ENCODE measurements at regions not wholly inside any gene's neighbourhood (a gene's known extent, or its start where the extent isn't known, plus 50 kb on each side); places are given as distances from the start of the nearest gene placed in this dataset.

GRCh38 chr2:21792571-21792970 is 668.8 kb downstream of the TDRD15 start:
- H3K36me3 ChIP-seq (ENCODE audit: control insufficient read depth, insufficient read depth, low read length), result no peaks in the 10 kb centered on the region
- no peaks in the 10 kb centered on the region for H3K27me3 ChIP-seq (ENCODE audit: control insufficient read depth, insufficient read depth, low read length)
- H3K4me3 ChIP-seq (ENCODE audit: low read depth, low read length), result no peak overlapping the region
- CTCF ChIA-PET, result interaction anchor here (1.9 kb wide), 1 partner anchor 9 kb away, joined by 4 read pairs; no protein-coding TSS in a partner anchor
- TF ChIP-seq CTCF (IDR thresholded peaks at IDR 0.05; ENCODE audit: insufficient read depth, low read depth, low read length), result no peak
- DNase-seq (ENCODE audit: low read depth), result no peak
- POLR2A ChIA-PET, result no interaction called here

GRCh38 chr2:21793461-21793860 is 669.7 kb downstream of the TDRD15 start:
- ChIA-PET CTCF (interaction anchor here (1.9 kb wide), 1 partner anchor 8 kb away, joined by 4 read pairs; no protein-coding TSS in a partner anchor), POLR2A (interaction anchor here (1.1 kb wide), 1 partner anchor 29 kb away, joined by 3 read pairs; no protein-coding TSS in a partner anchor)
- Histone ChIP-seq H3K27me3 (ENCODE audit: control insufficient read depth, insufficient read depth, low read length) (no peaks in the 10 kb centered on the region), H3K4me3 (ENCODE audit: low read depth, low read length) (no peak overlapping the region), H3K36me3 (ENCODE audit: control insufficient read depth, insufficient read depth, low read length) (no peaks in the 10 kb centered on the region)
- DNase-seq (ENCODE audit: low read depth), result no peak
- TF ChIP-seq CTCF (IDR thresholded peaks at IDR 0.05; ENCODE audit: insufficient read depth, low read depth, low read length), result no peak

- CTCF ChIA-PET, result no interaction called here
Observed at GRCh38 chr2:21794611-21795010, 670.8 kb downstream of the TDRD15 start.

GRCh38 chr2:21800356-21800755 is 676.6 kb downstream of the TDRD15 start:
- TF ChIP-seq CTCF (IDR thresholded peaks at IDR 0.05; ENCODE audit: insufficient read depth, low read depth, low read length), result no peak
- CTCF ChIA-PET, result interaction anchor here (1.8 kb wide), 1 partner anchor 8 kb away, joined by 4 read pairs; no protein-coding TSS in a partner anchor
- Histone ChIP-seq H3K4me3 (ENCODE audit: low read depth, low read length) (no peak overlapping the region), H3K27me3 (ENCODE audit: control insufficient read depth, insufficient read depth, low read length) (no peaks in the 10 kb centered on the region; the same call in 1 of the 2 replicates), H3K36me3 (ENCODE audit: control insufficient read depth, insufficient read depth, low read length) (no peaks in the 10 kb centered on the region)
- POLR2A ChIA-PET, result no interaction called here
- DNase-seq (ENCODE audit: low read depth), result no peak

More at GRCh38 chr2:21794611-21795010, 670.8 kb downstream of the TDRD15 start:
- H3K4me3 ChIP-seq (ENCODE audit: low read depth, low read length), result no peak overlapping the region
- POLR2A ChIA-PET, result no interaction called here
- H3K27me3 ChIP-seq (ENCODE audit: control insufficient read depth, insufficient read depth, low read length), result no peaks in the 10 kb centered on the region
- no peak for TF ChIP-seq CTCF (IDR thresholded peaks at IDR 0.05; ENCODE audit: insufficient read depth, low read depth, low read length)
- DNase-seq (ENCODE audit: low read depth), result no peak
- H3K36me3 ChIP-seq (ENCODE audit: control insufficient read depth, insufficient read depth, low read length), result no peaks in the 10 kb centered on the region

GRCh38 chr2:21803550-21803949 is 679.8 kb downstream of the TDRD15 start:
- no peak for TF ChIP-seq CTCF (IDR thresholded peaks at IDR 0.05; ENCODE audit: insufficient read depth, low read depth, low read length)
- H3K36me3 ChIP-seq (ENCODE audit: control insufficient read depth, insufficient read depth, low read length), result no peaks in the 10 kb centered on the region
- POLR2A ChIA-PET, result no interaction called here
- CTCF ChIA-PET, result no interaction called here
- DNase-seq (ENCODE audit: low read depth), result no peak
- H3K4me3 ChIP-seq (ENCODE audit: low read depth, low read length), result no peak overlapping the region
- no peaks in the 10 kb centered on the region; the same call in 1 of the 2 replicates for H3K27me3 ChIP-seq (ENCODE audit: control insufficient read depth, insufficient read depth, low read length)

Measured in BJ (cell line).